Middle frontal gyrus (tissue), 1 donor: ENCODE measurements at regions not wholly inside any gene's neighbourhood (a gene's known extent, or its start where the extent isn't known, plus 50 kb on each side); places are given as distances from the start of the nearest gene placed in this dataset.

Experiments used
- DNase-seq: peaks from one replicate; pipeline ENCODE4 v3.0.0-alpha.2; 2015; ENCODE audit warnings: low spot score; ENCODE audit errors: extremely low spot score

- DNase-seq: no peak
Observed at GRCh38 chr13:40139896-40140520, 484.5 kb downstream of the COG6 start.

GRCh38 chr13:40141859-40142555, 486.5 kb downstream of the COG6 start:
- no peak for DNase-seq

GRCh38 chr13:40143106-40143505, 487.6 kb downstream of the COG6 start:
- no peak for DNase-seq

GRCh38 chr13:40143559-40143958, 488.1 kb downstream of the COG6 start:
- DNase-seq: no peak

GRCh38 chr13:40145139-40145538, 489.7 kb downstream of the COG6 start:
- no peak for DNase-seq

GRCh38 chr13:40146063-40146462, 490.6 kb downstream of the COG6 start:
- DNase-seq: no peak

GRCh38 chr13:40146611-40147117, 491.2 kb downstream of the COG6 start:
- no peak for DNase-seq

- DNase-seq: no peak
Observed at GRCh38 chr13:40148101-40148500, 492.6 kb downstream of the COG6 start.

GRCh38 chr13:40148742-40149141, 493.3 kb downstream of the COG6 start:
- DNase-seq: no peak

- no peak for DNase-seq
Observed at GRCh38 chr13:40149611-40150274, 494.3 kb downstream of the COG6 start.

GRCh38 chr13:40151673-40152072, 496.2 kb downstream of the COG6 start:
- no peak for DNase-seq

- DNase-seq: no peak
Observed at GRCh38 chr13:40152145-40152544, 496.7 kb downstream of the COG6 start.

GRCh38 chr13:40152922-40153321, 497.5 kb downstream of the COG6 start:
- DNase-seq: no peak

- DNase-seq: no peak
Observed at GRCh38 chr13:40153516-40153915, 498.1 kb downstream of the COG6 start.

- DNase-seq: no peak
Observed at GRCh38 chr13:40155201-40155600, 499.7 kb downstream of the COG6 start.

GRCh38 chr13:40158218-40158617, 502.8 kb downstream of the COG6 start:
- DNase-seq: no peak

- no peak for DNase-seq
Observed at GRCh38 chr13:40158757-40159156, 503.3 kb downstream of the COG6 start.

- no peak for DNase-seq
Observed at GRCh38 chr13:40159736-40160135, 504.3 kb downstream of the COG6 start.

GRCh38 chr13:40160618-40161350, 505.3 kb downstream of the COG6 start:
- no peak for DNase-seq

- no peak for DNase-seq
Observed at GRCh38 chr13:40161351-40161810, 505.1 kb downstream of the FOXO1 start.

GRCh38 chr13:40161931-40162330, 504.5 kb downstream of the FOXO1 start:
- no peak for DNase-seq
